Kidney (tissue), 10 donors: ENCODE measurements at regions not wholly inside any gene's neighbourhood (a gene's known extent, or its start where the extent isn't known, plus 50 kb on each side); places are given as distances from the start of the nearest gene placed in this dataset.
"Not testable (repeated sequence)": the region's sequence is repeated elsewhere in the genome, so short reads cannot be mapped to it uniquely, and the experiment has no call there.

ENCODE experiments used
- DNase-seq, 5 donors: peaks; one replicate each; pipeline ENCODE4 v3.0.0-alpha.2; 2013 to 2020
- FAIRE-seq: peaks from 2 replicates; lab custom pipeline; 2012; peaks lifted over from hg19 to GRCh38; lab: Jason Lieb, UNC
- H3K27ac ChIP-seq, 2 donors: one replicate each; pipeline ENCODE4 v1.7.0; 2013; ENCODE audit warnings: low read depth in 2 of 2, low read length in 2 of 2, inconsistent platforms in 1 of 2
- H3K27me3 ChIP-seq: one replicate; pipeline ENCODE4 v1.7.1; 2013; ENCODE audit warnings: low read length, inconsistent platforms; ENCODE audit not compliant: control insufficient read depth, insufficient read depth
- H3K36me3 ChIP-seq, 3 donors: one replicate each; pipeline versions ENCODE4 v1.7.0 to v1.7.1; 2013; ENCODE audit warnings: low read length in 3 of 3, control low read depth in 1 of 3, inconsistent platforms in 1 of 3; ENCODE audit not compliant: insufficient read depth in 3 of 3, control insufficient read depth in 2 of 3
- H3K4me1 ChIP-seq, 3 donors: one replicate each; pipeline versions ENCODE4 v1.7.0 to v1.7.1; 2013; ENCODE audit warnings: low read length in 3 of 3, inconsistent platforms in 1 of 3, low read depth in 1 of 3; ENCODE audit not compliant: control insufficient read depth in 2 of 3, insufficient read depth in 2 of 3
- H3K4me3 ChIP-seq, 3 donors: one replicate each; pipeline versions ENCODE4 v1.7.0 to v1.8.1; 2013; ENCODE audit warnings: low read length in 3 of 3, control low read depth in 1 of 3, inconsistent platforms in 1 of 3
- H3K9ac ChIP-seq, 3 donors: one replicate each; pipeline versions ENCODE4 v1.7.0 to v1.7.1; 2013; ENCODE audit warnings: low read length in 3 of 3, control low read depth in 1 of 3, inconsistent platforms in 1 of 3
- H3K9me3 ChIP-seq, 3 donors: one replicate each; pipeline versions ENCODE4 v1.7.0 to v1.7.1; 2013; ENCODE audit warnings: low read length in 3 of 3, control low read depth in 1 of 3, inconsistent platforms in 1 of 3; ENCODE audit not compliant: control insufficient read depth in 2 of 3, insufficient read depth in 1 of 3
- intact Hi-C: fragments of 100-400 bp; cut with DNase I; formaldehyde crosslinking; loops from one replicate; pipeline ENCODE4 v1.11.1; 2022
- donor health status: control.
- donor health status: control.
- donor health status: DM: yes; HTN: yes; CAD: no.
- donor health status: Normal renal cell carcinoma (clear cell type).

DNA sequence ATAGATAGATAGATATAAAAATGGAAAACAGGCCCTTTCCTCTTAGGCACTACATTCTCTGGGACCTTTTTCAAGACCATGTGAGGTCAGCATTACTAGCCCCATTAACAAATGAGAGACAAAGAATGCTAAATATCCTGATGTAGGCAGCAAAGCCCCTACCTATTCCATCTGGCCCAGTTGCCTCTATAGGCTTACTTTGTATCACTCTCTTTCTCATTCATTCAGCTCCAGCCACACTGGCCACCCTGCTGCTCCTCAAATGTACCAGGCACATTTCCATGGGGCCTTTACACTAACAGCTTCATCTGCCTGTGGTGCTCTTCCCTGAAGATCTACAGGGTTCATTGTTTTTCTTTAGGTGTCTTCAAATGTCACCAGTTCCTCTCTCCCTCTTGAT lies 156.4 kb downstream of the SPDYE17 start:
- H3K9ac ChIP-seq, H3K4me3 ChIP-seq, intact Hi-C loops, H3K4me1 ChIP-seq, H3K27ac ChIP-seq, DNase-seq, FAIRE-seq, H3K9me3 ChIP-seq, H3K27me3 ChIP-seq, H3K36me3 ChIP-seq: not testable (repeated sequence)

DNA sequence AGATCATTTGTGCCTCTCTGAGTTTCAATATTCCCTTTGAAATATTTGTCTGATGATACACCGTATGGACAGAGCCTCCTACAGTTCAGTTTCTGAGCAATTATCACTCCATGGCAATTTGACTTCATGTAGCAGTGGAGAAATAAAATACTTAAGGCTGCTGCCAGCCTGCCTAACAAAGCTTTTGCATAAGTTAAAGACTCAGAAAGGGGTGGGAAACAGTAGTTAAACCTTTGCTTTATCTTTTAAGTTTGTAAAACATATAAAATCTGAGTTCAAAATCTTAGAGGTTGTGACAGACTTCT lies 161.7 kb downstream of the SPDYE17 start:
- H3K4me1 ChIP-seq, H3K4me3 ChIP-seq, H3K36me3 ChIP-seq, H3K9ac ChIP-seq, intact Hi-C loops, H3K27ac ChIP-seq, DNase-seq, FAIRE-seq, H3K9me3 ChIP-seq, H3K27me3 ChIP-seq: not testable (repeated sequence)

DNA sequence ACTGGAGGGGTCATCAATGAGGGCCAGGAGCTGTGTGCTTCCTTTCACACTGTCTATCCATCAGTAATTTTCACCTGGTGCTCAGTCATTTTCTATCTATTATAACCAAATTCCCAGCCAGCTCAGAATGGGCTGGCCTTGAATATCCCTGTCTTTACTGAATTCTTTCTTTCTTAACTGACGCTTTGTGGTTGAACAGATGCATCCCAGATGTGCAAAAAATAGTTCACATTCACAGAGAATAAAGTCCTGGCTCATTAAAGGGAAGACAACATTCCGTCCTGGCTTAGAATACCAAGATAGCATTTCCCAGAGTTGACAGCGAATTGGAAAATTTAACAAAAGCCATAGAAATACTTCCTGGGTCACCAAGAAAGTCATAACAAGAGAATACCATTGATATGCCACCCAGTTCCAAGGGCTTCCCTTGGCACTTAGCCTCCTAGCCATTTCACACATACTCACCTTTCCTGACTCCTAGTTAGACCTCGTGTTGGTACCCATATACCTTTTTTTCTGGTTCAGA lies 164.7 kb downstream of the SPDYE17 start:
- H3K36me3 ChIP-seq, intact Hi-C loops, FAIRE-seq, H3K4me3 ChIP-seq, H3K27ac ChIP-seq, DNase-seq, H3K4me1 ChIP-seq, H3K9me3 ChIP-seq, H3K9ac ChIP-seq, H3K27me3 ChIP-seq: not testable (repeated sequence)

DNA sequence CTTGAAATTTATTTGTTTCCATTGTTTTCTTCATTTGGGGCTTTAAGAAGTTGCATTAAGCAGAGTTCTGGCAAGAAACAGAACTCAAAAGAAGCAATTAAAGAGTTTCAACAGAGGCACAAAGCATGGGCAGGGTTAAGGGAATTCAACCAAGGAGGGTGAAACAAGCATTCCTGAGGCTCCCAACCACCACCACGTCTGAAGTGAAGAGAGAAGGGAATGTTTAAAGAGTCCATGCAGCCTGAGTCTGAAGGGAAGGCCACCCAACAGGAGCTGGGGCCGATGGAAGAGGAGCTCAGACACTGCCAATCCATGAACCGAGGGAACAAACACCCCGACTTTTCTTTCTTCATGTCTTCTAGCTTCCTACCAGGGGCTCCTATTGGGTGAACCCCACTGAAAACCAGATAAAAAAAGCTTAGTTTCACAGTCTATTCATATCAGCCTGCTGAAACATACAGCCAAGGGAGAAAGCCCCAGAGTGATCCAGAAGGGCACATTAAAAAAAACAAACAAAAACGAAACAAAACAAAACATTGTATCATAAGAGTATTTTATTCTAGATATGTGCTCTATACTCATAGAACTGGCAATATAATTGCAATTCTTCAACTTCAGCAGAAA lies 168.9 kb downstream of the SPDYE17 start:
- not testable (repeated sequence) for FAIRE-seq, H3K27ac ChIP-seq

DNA sequence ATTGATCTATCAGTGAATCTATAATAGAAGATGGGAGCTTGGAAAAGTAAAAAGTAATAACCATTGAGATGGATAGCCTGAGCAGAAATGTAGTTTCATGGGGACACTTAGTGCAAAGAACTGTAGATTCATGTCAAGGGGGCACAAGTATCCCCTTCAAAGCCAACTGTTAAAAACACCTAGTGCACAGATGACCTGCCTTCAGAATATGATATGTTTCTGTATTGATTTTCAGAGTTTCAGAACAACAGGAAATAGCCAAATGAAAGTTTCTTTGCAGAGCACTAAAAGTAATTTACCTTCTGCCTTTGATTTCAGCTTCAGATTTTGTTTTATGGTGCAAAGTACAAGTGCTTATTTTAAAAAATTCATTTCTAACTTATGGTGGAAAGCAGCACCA lies 169.9 kb downstream of the SPDYE17 start:
- FAIRE-seq, H3K4me1 ChIP-seq, H3K9me3 ChIP-seq, H3K4me3 ChIP-seq, H3K9ac ChIP-seq, H3K36me3 ChIP-seq, H3K27ac ChIP-seq, H3K27me3 ChIP-seq, DNase-seq, intact Hi-C loops: not testable (repeated sequence)

More for the DNA sequence above, 168.9 kb downstream of the SPDYE17 start:
- H3K36me3 ChIP-seq, H3K4me1 ChIP-seq, H3K4me3 ChIP-seq, H3K9ac ChIP-seq, DNase-seq, intact Hi-C loops, H3K27me3 ChIP-seq, H3K9me3 ChIP-seq: not testable (repeated sequence)

DNA sequence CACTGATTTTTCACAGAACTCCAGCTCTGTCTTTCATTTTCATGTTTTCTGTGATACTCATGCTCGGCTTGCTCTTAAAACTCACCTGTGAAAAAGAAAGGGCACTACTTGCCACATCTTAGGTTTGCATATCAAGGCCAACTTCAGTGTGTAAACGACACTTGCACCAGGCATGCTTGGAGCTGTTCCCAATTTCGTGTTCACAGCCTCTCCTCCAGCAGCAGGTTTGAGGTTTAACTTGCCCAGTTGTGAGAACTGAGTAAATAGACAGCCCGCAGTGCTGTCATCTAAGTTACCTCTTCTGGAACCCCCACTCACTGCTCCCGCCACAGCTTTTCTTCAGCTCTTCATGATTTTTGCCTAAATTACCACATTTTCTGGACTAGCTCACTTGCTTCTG lies 172.2 kb downstream of the SPDYE17 start:
- H3K27ac ChIP-seq, DNase-seq, H3K4me1 ChIP-seq, intact Hi-C loops, H3K9me3 ChIP-seq, FAIRE-seq, H3K9ac ChIP-seq, H3K36me3 ChIP-seq, H3K4me3 ChIP-seq, H3K27me3 ChIP-seq: not testable (repeated sequence)

DNA sequence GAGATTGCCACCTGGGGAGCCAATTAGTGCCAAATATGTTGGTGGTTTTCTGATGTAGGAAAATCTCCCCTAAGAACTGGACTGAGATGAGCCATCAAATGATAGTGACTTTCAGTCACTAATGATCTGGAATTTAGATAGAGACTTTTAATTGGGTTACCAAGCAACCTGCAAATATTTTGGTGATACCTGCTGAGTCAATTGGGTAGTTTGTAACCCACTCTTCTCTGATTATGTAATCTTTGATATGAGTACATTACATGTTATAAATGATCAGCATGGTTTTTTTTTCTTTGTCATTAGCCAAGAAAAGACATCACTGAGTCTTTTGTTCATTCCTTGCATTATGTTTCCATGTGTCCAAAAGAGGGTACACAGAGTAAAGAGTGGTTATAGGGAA lies 177.5 kb downstream of the SPDYE17 start:
- H3K9ac ChIP-seq, H3K4me1 ChIP-seq, intact Hi-C loops, FAIRE-seq, H3K27ac ChIP-seq, H3K36me3 ChIP-seq, H3K4me3 ChIP-seq, DNase-seq, H3K27me3 ChIP-seq, H3K9me3 ChIP-seq: not testable (repeated sequence)

DNA sequence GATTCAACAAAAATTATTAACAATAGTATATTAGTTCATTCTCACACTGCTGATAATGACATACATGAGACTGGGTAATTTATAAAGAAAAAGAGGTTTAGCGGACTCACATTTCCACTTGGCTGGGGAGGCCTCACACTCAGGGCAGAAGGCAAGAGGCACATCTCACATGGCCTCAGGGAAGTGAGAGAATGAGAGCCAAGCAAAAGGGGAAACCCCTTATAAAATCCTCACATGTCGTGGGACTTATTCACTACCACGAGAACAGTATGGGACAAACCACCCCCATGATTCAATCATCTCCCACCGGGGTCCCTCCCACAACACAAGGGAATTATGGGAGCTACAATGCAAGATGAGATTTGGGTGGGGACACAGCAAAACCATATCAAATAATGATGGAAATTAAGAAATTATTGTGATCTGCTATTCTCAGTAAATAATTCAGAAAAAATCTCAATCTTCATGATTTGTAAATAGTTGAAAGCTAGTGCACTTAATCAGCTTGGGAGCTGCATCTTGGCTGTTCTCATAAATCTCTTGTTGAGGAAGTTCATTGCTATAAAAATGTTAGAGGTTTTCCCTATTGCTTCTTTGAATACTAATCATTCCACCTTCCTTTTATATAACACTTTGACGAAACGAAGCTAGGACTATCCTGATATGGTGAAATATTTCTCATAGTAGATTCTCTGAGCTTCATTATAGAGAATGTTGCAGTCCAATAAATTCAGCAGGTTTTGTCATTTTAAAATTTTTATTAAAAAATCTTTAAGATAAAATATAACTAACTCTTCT lies 179.2 kb downstream of the SPDYE17 start:
- FAIRE-seq, H3K27ac ChIP-seq, H3K9me3 ChIP-seq, H3K4me3 ChIP-seq, H3K9ac ChIP-seq, H3K36me3 ChIP-seq, H3K27me3 ChIP-seq, DNase-seq, intact Hi-C loops, H3K4me1 ChIP-seq: not testable (repeated sequence)
